ENCODE measurements at regions not wholly inside any gene's neighbourhood (a gene's known extent, or its start where the extent isn't known, plus 50 kb on each side); places are given as distances from the start of the nearest gene placed in this dataset.

DNA sequence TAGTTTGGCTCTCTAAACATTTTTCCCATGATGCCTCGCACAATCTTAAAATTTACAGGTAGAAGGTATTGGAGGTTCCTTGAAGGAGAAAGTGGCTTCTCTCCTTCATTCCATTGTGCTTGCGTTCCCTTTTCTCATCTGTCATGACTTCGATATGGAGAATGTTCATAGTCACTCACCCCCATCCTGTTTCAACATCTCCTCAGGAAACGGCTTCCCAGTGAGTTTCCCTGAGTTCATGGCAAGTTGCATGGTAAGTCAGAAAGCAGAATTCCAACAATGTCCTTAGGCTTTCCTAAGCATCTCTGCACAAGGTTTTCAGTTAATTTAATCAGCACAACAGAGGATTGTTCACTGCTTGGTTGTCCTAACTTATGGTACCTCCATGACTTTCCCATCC, 581.8 kb upstream of the SLITRK5 start:
- Histone ChIP-seq H3K27ac (no peak overlapping the region), H3K9me3 (ENCODE audit: low read depth, low read length) (no peaks in the 10 kb centered on the region), H3K36me3 (ENCODE audit: insufficient read depth, low read length) (no peaks in the 10 kb centered on the region), H3K4me3 (no peak overlapping the region), H3K9ac (ENCODE audit: insufficient read length) (no peak overlapping the region)
- TF ChIP-seq FOXP2 (optimal IDR thresholded peaks at IDR 0.05; ENCODE audit: control extremely low read depth, extremely low read length, insufficient read depth): no peak
- TF ChIP-seq POLR2AphosphoS5 (IDR thresholded peaks at IDR 0.05; ENCODE audit: borderline replicate concordance, low read depth, low read length): no peak
- TF ChIP-seq EZH2 (IDR thresholded peaks at IDR 0.05): no peak
- peak; percentile 34 for DNase-seq (ENCODE audit: low read depth, low spot score)

DNA sequence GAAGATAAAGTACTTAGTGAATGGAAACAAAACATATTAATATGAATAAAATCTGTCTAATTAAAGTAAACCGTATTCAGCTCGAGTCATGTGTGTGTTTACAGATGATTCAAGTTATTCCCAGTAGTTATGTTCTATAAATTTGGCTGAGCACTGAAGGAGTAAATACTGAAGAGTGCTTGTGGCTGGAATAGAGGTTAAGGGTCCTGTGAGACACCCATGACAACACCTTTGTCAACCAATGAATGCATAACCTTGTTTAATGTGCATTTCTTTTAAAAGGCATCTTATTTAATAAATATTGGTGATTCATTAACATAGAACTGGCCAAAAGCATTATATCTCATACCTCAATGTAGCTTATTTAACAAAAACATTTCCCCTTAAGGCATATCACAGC, 577.8 kb upstream of the SLITRK5 start:
- TF ChIP-seq FOXP2 (optimal IDR thresholded peaks at IDR 0.05; ENCODE audit: control extremely low read depth, extremely low read length, insufficient read depth) (no peak), POLR2AphosphoS5 (IDR thresholded peaks at IDR 0.05; ENCODE audit: borderline replicate concordance, low read depth, low read length) (no peak), EZH2 (IDR thresholded peaks at IDR 0.05) (no peak)
- no peaks in the 10 kb centered on the region for H3K9me3 ChIP-seq (ENCODE audit: low read depth, low read length)
- no peak overlapping the region for H3K9ac ChIP-seq (ENCODE audit: insufficient read length)
- H3K4me3 ChIP-seq: no peak overlapping the region
- H3K36me3 ChIP-seq (ENCODE audit: insufficient read depth, low read length): no peaks in the 10 kb centered on the region
- DNase-seq (ENCODE audit: low read depth, low spot score): no peak
- no peak overlapping the region for H3K27ac ChIP-seq

DNA sequence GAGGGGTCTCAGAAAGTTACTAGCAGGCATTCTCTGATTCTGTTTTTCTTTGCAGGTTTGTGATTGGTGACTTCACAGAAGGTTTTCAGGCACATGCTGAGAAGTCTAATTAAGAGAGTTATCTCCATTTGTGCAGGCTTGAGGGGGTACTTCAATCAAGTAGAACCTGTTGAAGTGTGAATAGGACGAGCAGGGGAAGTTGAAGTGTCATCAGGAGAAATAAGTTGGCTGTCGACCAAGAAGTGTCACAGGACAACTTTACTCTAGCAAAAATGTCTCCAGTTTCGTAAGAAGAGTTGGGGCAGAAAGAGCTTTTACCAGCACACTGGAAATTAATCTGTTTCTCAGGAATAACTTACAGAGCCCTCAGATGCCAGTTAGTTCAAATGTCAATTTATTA, 576.5 kb upstream of the SLITRK5 start:
- peak; percentile 18 for DNase-seq (ENCODE audit: low read depth, low spot score)
- Histone ChIP-seq H3K9me3 (ENCODE audit: low read depth, low read length) (no peaks in the 10 kb centered on the region), H3K27ac (no peak overlapping the region), H3K9ac (ENCODE audit: insufficient read length) (no peak overlapping the region), H3K4me3 (peak overlapping the region; percentile 28; the same call in 1 of the 2 replicates), H3K36me3 (ENCODE audit: insufficient read depth, low read length) (no peaks in the 10 kb centered on the region)
- TF ChIP-seq POLR2AphosphoS5 (IDR thresholded peaks at IDR 0.05; ENCODE audit: borderline replicate concordance, low read depth, low read length): no peak
- TF ChIP-seq EZH2 (IDR thresholded peaks at IDR 0.05): no peak
- no peak for TF ChIP-seq FOXP2 (optimal IDR thresholded peaks at IDR 0.05; ENCODE audit: control extremely low read depth, extremely low read length, insufficient read depth)

DNA sequence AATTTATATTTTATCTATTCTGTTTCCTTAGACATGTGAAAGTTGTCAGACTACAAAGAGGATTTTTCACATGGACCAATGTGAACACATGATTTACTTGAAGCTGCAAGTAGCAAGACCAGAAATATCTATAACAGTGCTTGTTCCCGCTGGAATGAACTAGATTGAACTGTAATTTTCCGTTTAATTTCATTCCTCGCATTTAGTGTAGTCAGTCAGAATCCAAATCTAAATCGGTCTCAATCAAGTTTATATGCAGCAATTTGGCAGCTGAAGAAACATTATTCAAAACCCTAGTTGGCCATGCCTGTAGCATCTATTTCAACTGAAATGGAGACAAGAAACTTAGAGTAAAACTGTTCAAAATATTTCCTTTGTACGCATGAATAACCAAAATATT, 570.7 kb upstream of the SLITRK5 start:
- DNase-seq (ENCODE audit: low read depth, low spot score): no peak
- no peak for TF ChIP-seq EZH2 (IDR thresholded peaks at IDR 0.05)
- TF ChIP-seq FOXP2 (optimal IDR thresholded peaks at IDR 0.05; ENCODE audit: control extremely low read depth, extremely low read length, insufficient read depth): no peak
- no peak for TF ChIP-seq POLR2AphosphoS5 (IDR thresholded peaks at IDR 0.05; ENCODE audit: borderline replicate concordance, low read depth, low read length)
- no peak overlapping the region for H3K4me3 ChIP-seq

DNA sequence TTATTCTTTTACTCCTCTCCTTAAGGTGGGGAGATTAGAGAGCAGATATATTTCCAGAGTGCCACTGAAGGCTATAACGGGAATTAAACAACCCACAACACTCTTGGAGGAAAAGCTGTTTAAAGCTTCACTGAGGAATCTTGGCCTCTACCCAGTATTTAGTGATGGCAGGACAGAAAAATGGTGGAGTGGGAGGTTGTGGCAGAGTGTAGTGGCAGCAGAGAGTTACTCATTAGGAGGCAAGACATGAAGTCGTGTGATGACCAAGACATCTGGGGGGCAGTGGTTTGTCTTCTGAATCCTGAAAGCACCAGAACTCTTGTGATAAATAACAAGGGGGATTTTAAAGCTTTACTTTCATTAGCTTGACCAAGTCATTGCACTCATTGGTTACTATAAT, 563.5 kb upstream of the SLITRK5 start:
- TF ChIP-seq EZH2 (IDR thresholded peaks at IDR 0.05) (no peak), FOXP2 (optimal IDR thresholded peaks at IDR 0.05; ENCODE audit: control extremely low read depth, extremely low read length, insufficient read depth) (no peak), POLR2AphosphoS5 (IDR thresholded peaks at IDR 0.05; ENCODE audit: borderline replicate concordance, low read depth, low read length) (no peak)
- Histone ChIP-seq H3K4me3 (no peak overlapping the region), H3K9me3 (ENCODE audit: low read depth, low read length) (no peaks in the 10 kb centered on the region), H3K36me3 (ENCODE audit: insufficient read depth, low read length) (no peaks in the 10 kb centered on the region), H3K27ac (no peak overlapping the region), H3K9ac (ENCODE audit: insufficient read length) (no peak overlapping the region)
- no peak for DNase-seq (ENCODE audit: low read depth, low spot score)

More for the DNA sequence above, 570.7 kb upstream of the SLITRK5 start:
- H3K9ac ChIP-seq (ENCODE audit: insufficient read length): no peak overlapping the region
- H3K9me3 ChIP-seq (ENCODE audit: low read depth, low read length): no peaks in the 10 kb centered on the region
- no peak overlapping the region for H3K27ac ChIP-seq
- no peaks in the 10 kb centered on the region for H3K36me3 ChIP-seq (ENCODE audit: insufficient read depth, low read length)

DNA sequence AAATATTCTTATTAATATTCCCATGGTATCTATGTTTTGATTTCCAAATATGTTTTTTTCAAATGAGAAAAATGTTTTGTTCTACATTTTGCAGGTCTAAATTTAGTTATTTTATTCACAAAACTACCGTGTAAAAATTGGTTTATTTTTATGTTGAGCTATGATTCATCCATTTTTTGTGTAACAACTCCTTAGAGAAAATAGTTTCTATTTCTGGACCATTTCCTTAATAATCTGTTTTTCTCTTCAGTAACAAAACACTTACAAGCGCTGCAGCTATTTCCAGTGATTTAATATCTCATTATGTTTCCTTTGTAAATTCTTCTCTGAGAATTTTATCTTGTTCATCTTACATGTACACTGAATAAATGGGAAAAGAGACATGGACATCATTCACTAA, 550.7 kb upstream of the SLITRK5 start:
- TF ChIP-seq FOXP2 (optimal IDR thresholded peaks at IDR 0.05; ENCODE audit: control extremely low read depth, extremely low read length, insufficient read depth) (no peak), EZH2 (IDR thresholded peaks at IDR 0.05) (no peak), POLR2AphosphoS5 (IDR thresholded peaks at IDR 0.05; ENCODE audit: borderline replicate concordance, low read depth, low read length) (no peak)
- Histone ChIP-seq H3K9me3 (ENCODE audit: low read depth, low read length) (no peaks in the 10 kb centered on the region), H3K4me3 (no peak overlapping the region), H3K9ac (ENCODE audit: insufficient read length) (no peak overlapping the region), H3K36me3 (ENCODE audit: insufficient read depth, low read length) (no peaks in the 10 kb centered on the region), H3K27ac (no peak overlapping the region)
- DNase-seq (ENCODE audit: low read depth, low spot score): no peak

DNA sequence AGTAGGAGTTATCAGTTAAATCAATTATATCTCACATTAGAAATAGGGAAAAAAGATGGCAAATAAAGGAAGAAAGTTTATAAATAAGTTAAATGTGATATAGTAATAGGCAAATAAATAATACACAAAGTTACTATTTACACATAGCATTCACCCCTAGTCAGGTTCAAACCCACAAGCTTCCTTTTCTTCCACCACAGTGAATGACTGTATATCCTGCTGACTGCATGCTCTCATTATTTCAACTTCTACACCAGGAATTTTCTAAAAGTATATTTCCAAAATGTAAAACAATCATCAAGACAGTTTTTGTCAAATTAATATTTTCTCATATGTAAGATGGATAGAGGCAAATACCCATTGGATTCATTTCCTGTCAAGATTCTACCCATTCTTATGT, 548.6 kb upstream of the SLITRK5 start:
- DNase-seq (ENCODE audit: low read depth, low spot score): peak; percentile 42
- H3K27ac ChIP-seq: peak overlapping the region; percentile 91
- H3K9ac ChIP-seq (ENCODE audit: insufficient read length): no peak overlapping the region
- H3K4me3 ChIP-seq: no peak overlapping the region; the same call in 1 of the 2 replicates
- H3K36me3 ChIP-seq (ENCODE audit: insufficient read depth, low read length): no peaks in the 10 kb centered on the region
- TF ChIP-seq EZH2 (IDR thresholded peaks at IDR 0.05) (no peak), POLR2AphosphoS5 (IDR thresholded peaks at IDR 0.05; ENCODE audit: borderline replicate concordance, low read depth, low read length) (no peak), FOXP2 (optimal IDR thresholded peaks at IDR 0.05; ENCODE audit: control extremely low read depth, extremely low read length, insufficient read depth) (no peak)
- H3K9me3 ChIP-seq (ENCODE audit: low read depth, low read length): no peaks in the 10 kb centered on the region

DNA sequence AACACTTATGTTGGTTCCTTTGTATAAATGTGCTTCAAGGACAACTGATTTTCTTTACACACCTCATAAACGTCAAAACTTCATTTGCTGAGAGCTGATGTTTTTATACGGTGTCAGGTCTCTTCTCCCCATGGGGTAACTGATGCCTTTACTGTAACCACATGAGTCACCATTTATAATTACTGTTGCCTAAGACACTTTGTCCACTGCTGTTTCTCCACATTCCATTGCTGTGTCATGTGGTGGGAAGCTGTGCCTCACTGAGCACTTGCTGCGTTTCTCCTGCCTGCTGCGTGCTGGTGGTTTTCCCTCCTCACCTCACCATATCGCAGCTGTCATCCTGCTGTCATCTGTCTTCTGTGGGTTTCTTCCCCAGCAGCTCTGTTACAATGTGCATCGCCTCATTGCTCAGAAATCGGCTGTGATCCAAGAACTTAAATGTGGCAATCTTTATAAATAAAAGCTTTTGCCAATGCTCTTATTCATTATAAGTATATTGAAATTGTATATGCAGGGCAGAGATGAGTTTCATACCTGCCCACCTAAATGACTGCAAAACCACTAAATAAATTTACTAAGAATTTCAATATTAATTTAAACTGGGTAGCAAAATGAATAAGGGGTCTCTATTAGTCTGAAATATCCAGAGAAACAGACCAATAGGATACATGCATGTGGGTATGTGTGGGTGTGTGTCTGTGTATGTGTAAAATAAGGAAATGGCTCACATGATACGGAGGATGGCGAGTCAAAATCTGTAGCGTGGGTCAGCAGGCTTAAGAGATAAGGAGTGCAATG, 547.0 kb upstream of the SLITRK5 start:
- H3K36me3 ChIP-seq (ENCODE audit: insufficient read depth, low read length): no peaks in the 10 kb centered on the region

More for the DNA sequence above, 547.0 kb upstream of the SLITRK5 start:
- DNase-seq (ENCODE audit: low read depth, low spot score): peak; percentile 69
- TF ChIP-seq POLR2AphosphoS5 (IDR thresholded peaks at IDR 0.05; ENCODE audit: borderline replicate concordance, low read depth, low read length) (no peak; the same call in 1 of the 2 replicates), FOXP2 (optimal IDR thresholded peaks at IDR 0.05; ENCODE audit: control extremely low read depth, extremely low read length, insufficient read depth) (no peak), EZH2 (IDR thresholded peaks at IDR 0.05) (no peak)
- H3K9me3 ChIP-seq (ENCODE audit: low read depth, low read length): no peaks in the 10 kb centered on the region
- H3K27ac ChIP-seq: peak overlapping the region; percentile 91; the same call in 1 of the 2 replicates
- peak overlapping the region; percentile 39 for H3K4me3 ChIP-seq
- H3K9ac ChIP-seq (ENCODE audit: insufficient read length): no peak overlapping the region

All from SK-N-MC (cell line).